Panc1 (cell line): ENCODE measurements at regions not wholly inside any gene's neighbourhood (a gene's known extent, or its start where the extent isn't known, plus 50 kb on each side); places are given as distances from the start of the nearest gene placed in this dataset.

Source experiments
- CTCF ChIP-seq: fragments of 450-650 bp; IDR thresholded peaks from 2 replicates; pipeline ENCODE4 v1.5.1; 2017; ENCODE audit warnings: mild to moderate bottlenecking
- POLR2AphosphoS5 ChIP-seq: IDR thresholded peaks from 2 replicates; pipeline ENCODE4 v1.6.1; 2012; ENCODE audit warnings: mild to moderate bottlenecking, low read depth, low read length, moderate library complexity
- SIN3A ChIP-seq: IDR thresholded peaks from 2 replicates; pipeline ENCODE4 v1.6.1; 2012; ENCODE audit warnings: low read depth, mild to moderate bottlenecking, low read length, moderate library complexity, borderline replicate concordance; ENCODE audit not compliant: insufficient read depth

GRCh38 chr1:83064589-83065242 is 934.2 kb downstream of the TTLL7 start:
- TF ChIP-seq CTCF (no peak), SIN3A (no peak), POLR2AphosphoS5 (no peak)
